Endothelial cell of umbilical vein (primary cell): ENCODE measurements at regions not wholly inside any gene's neighbourhood (a gene's known extent, or its start where the extent isn't known, plus 50 kb on each side); places are given as distances from the start of the nearest gene placed in this dataset.

ENCODE experiments used
- BruUV-seq: library from RNA; stranded (reverse); fragments of 400-500 nt; replicated peaks from 2 replicates; lab custom pipeline; 2021; lab: Mats Ljungman, UMichigan
- CTCF ChIA-PET: fragments of 300-600, 350-600 bp; sonication (Branson Sonifier 250); formaldehyde crosslinking; loops from one replicate; lab custom pipeline; 2021; ENCODE audit warnings: antibody characterized with exemption, inconsistent platforms; lab: Charles Lee
- POLR2A ChIA-PET: fragments of 300-600, 350-600 bp; sonication (Branson Sonifier 250); formaldehyde crosslinking; loops from one replicate; lab custom pipeline; 2021; ENCODE audit warnings: antibody characterized with exemption, inconsistent platforms; lab: Charles Lee
- DNase-seq: peaks from one replicate; pipeline ENCODE4 v3.0.0-alpha.2; 2011; ENCODE audit warnings: low read depth, low spot score
- FAIRE-seq: peaks from 2 replicates; lab custom pipeline; 2011; peaks lifted over from hg19 to GRCh38; lab: Jason Lieb, UNC
- H2AFZ ChIP-seq: 2 replicates; pipeline ENCODE4 v1.6.0; 2012; ENCODE audit warnings: low read depth, low read length, control low read depth, inconsistent platforms
- H3K27ac ChIP-seq: 2 replicates; pipeline ENCODE4 v1.5.1; 2011; ENCODE audit warnings: low read depth, mild to moderate bottlenecking, control low read depth, low read length, moderate library complexity; ENCODE audit not compliant: insufficient read depth
- H3K27me3 ChIP-seq, 2 experiments: 2 replicates each; pipeline versions ENCODE4 v1.6.0 to v1.6.1; 2011; ENCODE audit warnings: low read length in 2 of 2, mixed read lengths in 1 of 2; ENCODE audit not compliant: control insufficient read depth in 2 of 2, insufficient read depth in 2 of 2
- H3K36me3 ChIP-seq, 2 experiments: 2 replicates in 1 of 2; 3 replicates in 1 of 2; pipeline ENCODE4 v1.5.1; 2011; ENCODE audit warnings: low read length in 2 of 2, mild to moderate bottlenecking in 1 of 2, moderate library complexity in 1 of 2; ENCODE audit not compliant: control insufficient read depth in 2 of 2, insufficient read depth in 2 of 2; ENCODE audit errors: extremely low read depth in 1 of 2
- H3K4me1 ChIP-seq: 3 replicates; pipeline ENCODE4 v1.5.1; 2011; ENCODE audit warnings: mild to moderate bottlenecking, low read length; ENCODE audit not compliant: control insufficient read depth, insufficient read depth; ENCODE audit errors: extremely low read depth
- H3K4me2 ChIP-seq: 2 replicates; pipeline ENCODE4 v1.6.1; 2011; ENCODE audit warnings: low read length, control low read depth, mixed read lengths; ENCODE audit not compliant: insufficient read depth
- H3K4me3 ChIP-seq, 3 experiments: fragments of 200-600 bp in 1 of 3; sonication (generic), shearing (Covaris generic) in 1 of 3; replicated peaks in 1 of 3; 2 replicates each; pipeline ENCODE4 v1.5.1; 2011 to 2016; ENCODE audit warnings: control low read depth in 3 of 3, low read length in 3 of 3, mild to moderate bottlenecking in 2 of 3, inconsistent platforms in 1 of 3, low read depth in 1 of 3, moderate library complexity in 1 of 3; ENCODE audit not compliant: insufficient read depth in 1 of 3
- H3K79me2 ChIP-seq: 2 replicates; pipeline ENCODE4 v1.6.0; 2012; ENCODE audit warnings: low read length, inconsistent platforms; ENCODE audit not compliant: control insufficient read depth, insufficient read depth
- H3K9ac ChIP-seq: replicated peaks from 2 replicates; pipeline ENCODE3; 2011; ENCODE audit warnings: low read length, control low read depth; ENCODE audit not compliant: insufficient read depth; ENCODE audit errors: extremely low read depth
- H3K9me1 ChIP-seq: replicated peaks from 3 replicates; pipeline ENCODE4 v1.6.0; 2011; ENCODE audit warnings: mild to moderate bottlenecking, low read length; ENCODE audit not compliant: control insufficient read depth, insufficient read depth; ENCODE audit errors: extremely low read depth
- H3K9me3 ChIP-seq: replicated peaks from 2 replicates; pipeline ENCODE4 v1.5.1; 2012; ENCODE audit warnings: low read length, inconsistent platforms; ENCODE audit not compliant: control insufficient read depth, insufficient read depth
- H4K20me1 ChIP-seq: replicated peaks from 2 replicates; pipeline ENCODE3; 2011; ENCODE audit warnings: mild to moderate bottlenecking, low read length; ENCODE audit not compliant: control insufficient read depth, insufficient read depth; ENCODE audit errors: extremely low read depth
- EZH2 ChIP-seq: IDR thresholded peaks from 2 replicates; pipeline ENCODE4 v1.6.1; 2012; ENCODE audit warnings: borderline replicate concordance, low read depth, mild to moderate bottlenecking, moderate library complexity, low read length, inconsistent platforms; ENCODE audit not compliant: severe bottlenecking
- FOS ChIP-seq: IDR thresholded peaks from 2 replicates; pipeline ENCODE4 v1.6.1; 2011; ENCODE audit warnings: mild to moderate bottlenecking, low read length, moderate library complexity, borderline replicate concordance; ENCODE audit not compliant: insufficient read depth
- GATA2 ChIP-seq: IDR thresholded peaks from 2 replicates; pipeline ENCODE4 v1.7.0; 2011; ENCODE audit warnings: low read depth, mild to moderate bottlenecking, moderate library complexity, mixed read lengths, low read length; ENCODE audit not compliant: insufficient read length, insufficient read depth
- JUN ChIP-seq: IDR thresholded peaks from 2 replicates; pipeline ENCODE4 v1.6.1; 2011; ENCODE audit warnings: borderline replicate concordance, low read depth; ENCODE audit not compliant: insufficient read length, insufficient read depth
- MAX ChIP-seq: IDR thresholded peaks from 2 replicates; pipeline ENCODE4 v1.6.1; 2011; ENCODE audit not compliant: insufficient read depth, insufficient read length
- MYC ChIP-seq: IDR thresholded peaks from one replicate; pipeline ENCODE4 v1.6.1; 2011; ENCODE audit warnings: mild to moderate bottlenecking, low read depth, low read length
- POLR2A ChIP-seq: IDR thresholded peaks from 2 replicates; pipeline ENCODE4 v1.6.1; 2012; ENCODE audit warnings: low read depth, mild to moderate bottlenecking, control low read depth, low read length
- POLR2AphosphoS5 ChIP-seq: IDR thresholded peaks from 2 replicates; pipeline ENCODE4 v1.6.1; 2012; ENCODE audit warnings: low read depth, mild to moderate bottlenecking, control low read depth, low read length, moderate library complexity; ENCODE audit not compliant: insufficient read depth
- dilution Hi-C: fragments of 300-500 bp; cut with MboI; formaldehyde crosslinking; loops from one replicate; pipeline ENCODE4 v1.15.0; 2019; ENCODE audit warnings: low sequenced_read_pairs; ENCODE audit not compliant: extremely low pct_ligation_motif_present
- intact Hi-C: fragments of 100-400 bp; cut with micrococcal nuclease; formaldehyde crosslinking; loops from one replicate; pipeline ENCODE4 v1.10.0; 2022
- TF ChIP-seq, protein P1 (sequence below), 2 donors: IDR thresholded peaks; 1 replicate in 1 of 2; 2 replicates in 1 of 2; pipeline ENCODE4 v1.5.1; 2011; ENCODE audit warnings: low read length in 2 of 2, mild to moderate bottlenecking in 2 of 2, moderate library complexity in 2 of 2, control low read depth in 1 of 2, inconsistent platforms in 1 of 2, low read depth in 1 of 2; ENCODE audit not compliant: insufficient read depth in 1 of 2; ENCODE audit errors: extremely low read depth in 1 of 2

GRCh38 chr6:147768969-147769368, 260.5 kb downstream of the SAMD5 start:
- no peaks in the 10 kb centered on the region for H4K20me1 ChIP-seq
- no TSS peak for BruUV-seq
- no peak overlapping the region for H3K4me2 ChIP-seq
- H3K9me1 ChIP-seq, result no peaks in the 10 kb centered on the region
- intact Hi-C loops (no loop called here), dilution Hi-C loops (no loop called here)
- no peaks in the 10 kb centered on the region for H3K4me1 ChIP-seq
- POLR2A ChIA-PET, result no interaction called here
- H3K4me3 ChIP-seq, result no peak overlapping the region
- CTCF ChIA-PET, result interaction anchor here (2.1 kb wide), 1 partner anchor 13 kb away, joined by 7 read pairs; no protein-coding TSS in a partner anchor
- H3K36me3 ChIP-seq, result no peaks in the 10 kb centered on the region
- FAIRE-seq (no peak), DNase-seq (no peak)
- H3K27me3 ChIP-seq, result no peaks in the 10 kb centered on the region
- H3K27ac ChIP-seq, result no peak overlapping the region
- H3K9ac ChIP-seq, result no peak overlapping the region
- H3K9me3 ChIP-seq, result no peaks in the 10 kb centered on the region
- no peaks in the 10 kb centered on the region for H3K79me2 ChIP-seq
- TF ChIP-seq GATA2 (no peak), EZH2 (no peak), MAX (no peak), POLR2A (no peak), MYC (no peak), FOS (no peak), JUN (no peak), POLR2AphosphoS5 (no peak)
- TF ChIP-seq, protein P1, sequence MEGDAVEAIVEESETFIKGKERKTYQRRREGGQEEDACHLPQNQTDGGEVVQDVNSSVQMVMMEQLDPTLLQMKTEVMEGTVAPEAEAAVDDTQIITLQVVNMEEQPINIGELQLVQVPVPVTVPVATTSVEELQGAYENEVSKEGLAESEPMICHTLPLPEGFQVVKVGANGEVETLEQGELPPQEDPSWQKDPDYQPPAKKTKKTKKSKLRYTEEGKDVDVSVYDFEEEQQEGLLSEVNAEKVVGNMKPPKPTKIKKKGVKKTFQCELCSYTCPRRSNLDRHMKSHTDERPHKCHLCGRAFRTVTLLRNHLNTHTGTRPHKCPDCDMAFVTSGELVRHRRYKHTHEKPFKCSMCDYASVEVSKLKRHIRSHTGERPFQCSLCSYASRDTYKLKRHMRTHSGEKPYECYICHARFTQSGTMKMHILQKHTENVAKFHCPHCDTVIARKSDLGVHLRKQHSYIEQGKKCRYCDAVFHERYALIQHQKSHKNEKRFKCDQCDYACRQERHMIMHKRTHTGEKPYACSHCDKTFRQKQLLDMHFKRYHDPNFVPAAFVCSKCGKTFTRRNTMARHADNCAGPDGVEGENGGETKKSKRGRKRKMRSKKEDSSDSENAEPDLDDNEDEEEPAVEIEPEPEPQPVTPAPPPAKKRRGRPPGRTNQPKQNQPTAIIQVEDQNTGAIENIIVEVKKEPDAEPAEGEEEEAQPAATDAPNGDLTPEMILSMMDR (IDR thresholded peaks at IDR 0.05; ENCODE audit: extremely low read depth in 1 of 2, insufficient read depth in 1 of 2, low read depth in 1 of 2, low read length in 2 of 2), result no peak
- H2AFZ ChIP-seq, result no peak overlapping the region
